ENCODE measurements at regions not wholly inside any gene's neighbourhood (a gene's known extent, or its start where the extent isn't known, plus 50 kb on each side); places are given as distances from the start of the nearest gene placed in this dataset.

GRCh38 chr1:104921525-104921924 is 1171.8 kb downstream of the AMY1C start:
- TF ChIP-seq, protein P1, sequence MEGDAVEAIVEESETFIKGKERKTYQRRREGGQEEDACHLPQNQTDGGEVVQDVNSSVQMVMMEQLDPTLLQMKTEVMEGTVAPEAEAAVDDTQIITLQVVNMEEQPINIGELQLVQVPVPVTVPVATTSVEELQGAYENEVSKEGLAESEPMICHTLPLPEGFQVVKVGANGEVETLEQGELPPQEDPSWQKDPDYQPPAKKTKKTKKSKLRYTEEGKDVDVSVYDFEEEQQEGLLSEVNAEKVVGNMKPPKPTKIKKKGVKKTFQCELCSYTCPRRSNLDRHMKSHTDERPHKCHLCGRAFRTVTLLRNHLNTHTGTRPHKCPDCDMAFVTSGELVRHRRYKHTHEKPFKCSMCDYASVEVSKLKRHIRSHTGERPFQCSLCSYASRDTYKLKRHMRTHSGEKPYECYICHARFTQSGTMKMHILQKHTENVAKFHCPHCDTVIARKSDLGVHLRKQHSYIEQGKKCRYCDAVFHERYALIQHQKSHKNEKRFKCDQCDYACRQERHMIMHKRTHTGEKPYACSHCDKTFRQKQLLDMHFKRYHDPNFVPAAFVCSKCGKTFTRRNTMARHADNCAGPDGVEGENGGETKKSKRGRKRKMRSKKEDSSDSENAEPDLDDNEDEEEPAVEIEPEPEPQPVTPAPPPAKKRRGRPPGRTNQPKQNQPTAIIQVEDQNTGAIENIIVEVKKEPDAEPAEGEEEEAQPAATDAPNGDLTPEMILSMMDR (IDR thresholded peaks at IDR 0.05; ENCODE audit: low read depth, low read length, missing input control): no peak
- TF ChIP-seq YY1 (IDR thresholded peaks at IDR 0.05) (no peak), HNF4G (IDR thresholded peaks at IDR 0.05) (no peak), HNF4A (conservative IDR thresholded peaks at IDR 0.05) (no peak)

Measured in liver (tissue), 3 donors.